Fibroblast of skin of scalp (primary cell): ENCODE measurements at regions not wholly inside any gene's neighbourhood (a gene's known extent, or its start where the extent isn't known, plus 50 kb on each side); places are given as distances from the start of the nearest gene placed in this dataset.

Experiments used
- DNase-seq: peaks from one replicate; pipeline ENCODE4 v3.0.0-alpha.2; 2013

GRCh38 chr4:27518876-27519275 is 658.2 kb downstream of the STIM2 start:
- no peak for DNase-seq

- no peak for DNase-seq
Observed at GRCh38 chr4:27524224-27524623, 663.6 kb downstream of the STIM2 start.

GRCh38 chr4:27534488-27534887 is 673.8 kb downstream of the STIM2 start:
- no peak for DNase-seq

- no peak for DNase-seq
Observed at GRCh38 chr4:27568236-27568951, 707.8 kb downstream of the STIM2 start.

GRCh38 chr4:27568952-27569319 is 708.3 kb downstream of the STIM2 start:
- no peak for DNase-seq

- DNase-seq, result no peak
Observed at GRCh38 chr4:27574743-27575142, 714.1 kb downstream of the STIM2 start.

GRCh38 chr4:27577951-27578350 is 717.3 kb downstream of the STIM2 start:
- DNase-seq, result no peak

GRCh38 chr4:27592738-27593137 is 732.1 kb downstream of the STIM2 start:
- no peak for DNase-seq

GRCh38 chr4:27594922-27595321 is 734.3 kb downstream of the STIM2 start:
- no peak for DNase-seq

- no peak for DNase-seq
Observed at GRCh38 chr4:27595571-27596360, 735.1 kb downstream of the STIM2 start.

- no peak for DNase-seq
Observed at GRCh38 chr4:27602172-27602571, 741.5 kb downstream of the STIM2 start.

GRCh38 chr4:27604692-27605091 is 744.1 kb downstream of the STIM2 start:
- no peak for DNase-seq

GRCh38 chr4:27616166-27616565 is 755.5 kb downstream of the STIM2 start:
- peak; percentile 37 for DNase-seq

GRCh38 chr4:27619435-27619834 is 758.8 kb downstream of the STIM2 start:
- no peak for DNase-seq

- no peak for DNase-seq
Observed at GRCh38 chr4:27620886-27621285, 760.2 kb downstream of the STIM2 start.

- no peak for DNase-seq
Observed at GRCh38 chr4:27624749-27625148, 764.1 kb downstream of the STIM2 start.

- no peak for DNase-seq
Observed at GRCh38 chr4:27628609-27629008, 768.0 kb downstream of the STIM2 start.

GRCh38 chr4:27629532-27630225 is 769.0 kb downstream of the STIM2 start:
- no peak for DNase-seq

- DNase-seq, result no peak
Observed at GRCh38 chr4:27635936-27636913, 775.6 kb downstream of the STIM2 start.

GRCh38 chr4:27638163-27638915 is 777.7 kb downstream of the STIM2 start:
- peak; percentile 2 for DNase-seq

- no peak for DNase-seq
Observed at GRCh38 chr4:27643101-27643500, 782.5 kb downstream of the STIM2 start.

GRCh38 chr4:27648416-27648815 is 787.8 kb downstream of the STIM2 start:
- DNase-seq, result no peak
